RPMI7951 (cell line): ENCODE measurements at regions not wholly inside any gene's neighbourhood (a gene's known extent, or its start where the extent isn't known, plus 50 kb on each side); places are given as distances from the start of the nearest gene placed in this dataset.
"Not testable (repeated sequence)": the region's sequence is repeated elsewhere in the genome, so short reads cannot be mapped to it uniquely, and the experiment has no call there.

Experiments
- DNase-seq: peaks from one replicate; pipeline ENCODE4 v3.0.0-alpha.2; 2012; ENCODE audit warnings: low read depth

- DNase-seq = no peak
Measured at GRCh38 chr5:124796495-124796894, 50.1 kb upstream of the ZNF608 start.

- DNase-seq = no peak
Measured at GRCh38 chr5:124797665-124798087, 51.2 kb upstream of the ZNF608 start.

GRCh38 chr5:124798890-124799289 lies 52.5 kb upstream of the ZNF608 start:
- DNase-seq = no peak

GRCh38 chr5:124801551-124801950 lies 55.1 kb upstream of the ZNF608 start:
- DNase-seq = peak; percentile 43

GRCh38 chr5:124803617-124804323 lies 57.3 kb upstream of the ZNF608 start:
- DNase-seq = no peak

- no peak for DNase-seq
Measured at GRCh38 chr5:124806026-124806372, 59.6 kb upstream of the ZNF608 start.

- peak; percentile 77 for DNase-seq
Measured at GRCh38 chr5:124806373-124807077, 60.1 kb upstream of the ZNF608 start.

GRCh38 chr5:124808842-124809268 lies 62.4 kb upstream of the ZNF608 start:
- DNase-seq = no peak

- peak; percentile 10 for DNase-seq
Measured at GRCh38 chr5:124810396-124811006, 64.1 kb upstream of the ZNF608 start.

- DNase-seq = no peak
Measured at GRCh38 chr5:124812771-124813358, 66.4 kb upstream of the ZNF608 start.

GRCh38 chr5:124816381-124816780 lies 69.9 kb upstream of the ZNF608 start:
- peak; percentile 10 for DNase-seq

- no peak for DNase-seq
Measured at GRCh38 chr5:124819201-124819600, 72.8 kb upstream of the ZNF608 start.

- no peak for DNase-seq
Measured at GRCh38 chr5:124822647-124823046, 76.2 kb upstream of the ZNF608 start.

- no peak for DNase-seq
Measured at GRCh38 chr5:124823380-124823779, 76.9 kb upstream of the ZNF608 start.

- DNase-seq = peak; percentile 33
Measured at GRCh38 chr5:124824637-124825158, 78.3 kb upstream of the ZNF608 start.

- no peak for DNase-seq
Measured at GRCh38 chr5:124825250-124825982, 79.0 kb upstream of the ZNF608 start.

GRCh38 chr5:124825983-124826337 lies 79.5 kb upstream of the ZNF608 start:
- no peak for DNase-seq

- peak; percentile 4 for DNase-seq
Measured at GRCh38 chr5:124828731-124829234, 82.3 kb upstream of the ZNF608 start.

- DNase-seq = no peak
Measured at GRCh38 chr5:124831687-124832240, 85.3 kb upstream of the ZNF608 start.

GRCh38 chr5:124832510-124832909 lies 86.1 kb upstream of the ZNF608 start:
- no peak for DNase-seq

- DNase-seq = not testable (repeated sequence)
Measured at GRCh38 chr5:124836314-124836713, 89.9 kb upstream of the ZNF608 start.
